ENCODE measurements at regions not wholly inside any gene's neighbourhood (a gene's known extent, or its start where the extent isn't known, plus 50 kb on each side); places are given as distances from the start of the nearest gene placed in this dataset.
"Not testable (repeated sequence)": the region's sequence is repeated elsewhere in the genome, so short reads cannot be mapped to it uniquely, and the experiment has no call there.

DNA sequence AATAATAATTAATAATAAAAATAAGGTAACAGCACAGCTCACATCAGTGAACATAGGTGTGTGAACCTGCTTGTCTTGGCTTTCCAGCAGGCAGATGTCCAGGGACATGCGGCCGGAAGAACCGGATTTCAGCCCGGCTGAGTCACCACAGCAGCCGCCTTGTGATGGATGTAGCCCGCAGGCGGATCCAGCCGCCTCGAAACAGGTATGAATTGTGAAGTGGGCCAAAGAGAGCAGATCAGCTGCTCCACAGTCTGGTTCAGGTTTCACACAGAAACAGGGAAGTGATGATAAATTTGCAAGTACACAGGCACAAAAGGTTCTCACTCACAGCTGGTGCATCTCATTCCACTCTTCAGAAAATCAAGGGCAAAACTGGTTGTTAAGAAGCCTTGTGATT lies 55.1 kb downstream of the ID4 start:
- DNase-seq (ENCODE audit: low read depth in 2 of 2), result no peak

- no peak for DNase-seq (ENCODE audit: low read depth in 2 of 2)
These were observed 58.9 kb downstream of the ID4 start for GRCh38 chr6:19895866-19896692.

- no peak for DNase-seq (ENCODE audit: low read depth in 2 of 2)
These were observed 59.5 kb downstream of the ID4 start for GRCh38 chr6:19896693-19897010.

DNA sequence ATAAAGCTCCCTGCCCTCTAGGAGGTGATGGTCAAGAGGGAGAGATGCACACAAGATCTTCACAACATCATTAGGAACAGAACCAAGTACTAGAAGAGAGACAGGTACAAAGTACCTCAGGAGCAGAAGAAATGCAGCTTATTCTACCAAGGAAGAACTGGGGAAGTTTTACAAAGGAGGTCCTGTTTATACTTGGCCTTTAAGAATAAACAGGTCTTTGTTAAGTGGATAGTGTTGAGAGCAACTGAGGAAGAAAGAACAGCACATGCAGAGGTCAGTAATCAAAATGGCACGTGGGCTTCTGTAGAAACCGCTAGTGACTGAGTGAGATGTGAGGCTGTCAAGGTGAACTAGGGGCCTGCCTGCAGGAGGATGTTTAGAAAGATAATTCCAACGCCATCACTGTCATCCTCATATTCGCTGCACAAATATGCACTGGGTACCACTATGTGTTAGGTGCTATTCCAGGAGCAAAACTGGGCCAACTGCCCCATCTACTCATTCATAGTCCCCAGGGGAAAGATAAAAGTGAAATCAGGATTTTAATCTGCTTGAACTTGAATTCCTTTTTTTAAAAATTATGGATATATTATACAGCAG lies 61.1 kb downstream of the ID4 start:
- no peak for DNase-seq (ENCODE audit: low read depth in 2 of 2)

DNA sequence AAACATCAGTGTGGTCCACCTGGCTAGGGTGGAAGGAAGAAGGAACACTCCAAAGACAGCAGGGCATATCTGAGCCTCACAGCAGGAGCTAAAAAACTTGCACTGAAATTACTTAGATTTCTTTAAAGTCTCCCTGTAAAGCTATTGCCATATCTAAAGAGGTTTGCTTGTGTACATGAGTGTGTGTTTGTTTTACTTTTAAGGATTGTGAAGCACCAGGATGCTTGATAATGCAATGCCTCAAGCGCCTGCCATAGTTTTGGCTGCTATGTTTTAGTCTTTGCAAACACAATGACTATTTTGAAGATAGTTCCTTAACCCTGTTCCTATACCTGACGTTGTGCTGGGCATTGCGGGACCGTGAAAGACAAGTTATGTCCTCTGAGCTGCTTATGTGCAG lies 65.0 kb downstream of the ID4 start:
- DNase-seq (ENCODE audit: low read depth in 2 of 2), result no peak

- DNase-seq (ENCODE audit: low read depth in 2 of 2), result not testable (repeated sequence)
These were observed 67.2 kb downstream of the ID4 start for GRCh38 chr6:19904408-19904807.

DNA sequence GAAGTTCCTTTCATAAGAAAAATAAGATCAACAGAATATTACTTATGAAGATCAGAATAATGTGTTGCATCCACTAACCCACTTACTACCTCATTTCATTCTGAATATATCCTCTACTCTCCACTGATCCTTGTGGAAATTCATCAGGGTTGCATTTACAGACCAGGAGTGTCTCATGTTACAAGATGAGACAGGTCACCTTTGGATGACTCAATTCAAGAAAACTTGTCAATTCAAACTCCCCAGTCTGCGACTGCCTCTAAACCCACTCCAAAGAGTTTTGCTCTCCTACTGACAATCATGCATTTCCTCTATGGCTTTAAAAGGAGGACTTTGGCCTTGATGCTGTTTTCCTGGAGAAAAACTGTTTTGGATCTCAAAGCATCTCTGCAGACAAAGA lies 68.4 kb downstream of the ID4 start:
- DNase-seq (ENCODE audit: low read depth in 2 of 2), result no peak

GRCh38 chr6:19906171-19906570 lies 69.0 kb downstream of the ID4 start:
- DNase-seq (ENCODE audit: low read depth in 2 of 2), result no peak

DNA sequence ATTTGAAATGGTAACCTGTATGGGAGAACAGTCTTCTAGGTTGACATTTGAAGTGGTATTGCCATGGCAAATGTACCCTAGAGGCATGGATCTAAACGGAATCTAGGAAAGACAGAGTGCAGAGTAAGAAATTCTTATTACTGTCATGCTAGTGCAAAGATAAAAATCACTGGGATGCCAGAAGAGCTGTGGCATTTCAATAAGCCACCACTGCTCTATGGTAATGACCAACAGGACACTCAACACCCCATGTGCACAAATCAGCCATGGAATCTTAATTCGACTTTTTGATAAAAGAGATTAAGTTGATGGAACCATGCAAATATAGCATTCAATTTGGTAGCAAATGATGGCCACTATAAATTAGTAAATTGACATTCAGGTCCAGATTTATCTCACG lies 74.1 kb downstream of the ID4 start:
- no peak for DNase-seq (ENCODE audit: low read depth in 2 of 2)

DNA sequence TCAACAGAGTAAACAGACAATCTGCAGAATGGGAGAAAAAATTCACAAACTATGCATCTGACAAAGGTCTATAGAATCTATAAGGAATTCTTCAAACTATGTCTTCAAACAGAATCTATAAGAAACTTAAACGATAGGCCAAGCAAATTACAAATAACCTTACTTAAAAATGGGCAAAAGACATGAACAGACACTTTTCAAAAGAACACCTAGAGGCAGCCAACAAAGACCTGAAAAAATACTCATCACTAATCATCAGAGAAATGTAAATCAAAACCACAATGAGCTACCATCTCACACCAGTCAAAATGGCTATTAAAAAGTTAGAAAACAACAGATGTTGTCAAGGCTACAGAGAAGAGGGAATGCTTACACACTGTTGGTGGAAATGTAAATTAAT lies 81.3 kb downstream of the ID4 start:
- DNase-seq (ENCODE audit: low read depth in 2 of 2), result no peak

DNA sequence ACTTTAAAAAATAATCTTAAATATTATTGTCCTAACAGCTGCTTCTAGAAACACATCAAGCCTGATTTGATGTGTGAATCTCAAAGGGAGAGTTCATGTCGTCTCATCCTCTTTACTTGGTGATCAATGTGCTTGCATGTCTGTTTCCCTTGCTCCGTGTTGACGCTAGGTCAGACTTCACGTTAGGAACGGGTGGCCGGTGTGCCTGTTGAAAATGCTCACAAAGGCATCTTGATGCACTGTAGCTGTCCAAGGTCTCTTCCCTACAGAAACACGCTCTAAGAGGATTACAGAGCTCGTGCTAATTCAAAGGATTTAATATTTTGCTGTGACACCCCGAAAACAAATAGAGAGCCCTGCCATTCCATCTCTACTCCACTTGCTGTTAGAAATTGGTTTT lies 84.6 kb downstream of the ID4 start:
- DNase-seq (ENCODE audit: low read depth in 2 of 2), result no peak

GRCh38 chr6:19925533-19925932 lies 88.4 kb downstream of the ID4 start:
- DNase-seq (ENCODE audit: low read depth in 2 of 2), result no peak

DNA sequence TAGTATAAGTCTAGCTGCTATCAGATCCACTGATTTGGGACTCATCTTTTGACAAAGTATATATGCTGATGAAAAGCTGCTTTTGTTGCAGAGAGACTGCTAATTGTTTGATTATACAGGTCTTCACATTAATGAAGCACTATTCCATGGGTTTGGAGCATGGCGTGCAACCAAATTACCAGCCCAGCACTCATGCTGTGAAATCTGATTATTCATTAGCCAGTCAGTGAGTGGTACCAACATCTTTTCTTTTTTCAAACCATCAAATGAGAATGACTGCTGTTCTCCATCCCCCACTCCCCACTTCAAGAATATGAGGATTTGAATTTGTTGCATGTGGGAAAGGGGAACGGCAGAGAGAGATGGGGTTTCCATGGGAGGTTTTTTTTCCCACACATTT lies 91.3 kb downstream of the ID4 start:
- no peak for DNase-seq (ENCODE audit: low read depth in 2 of 2)

GRCh38 chr6:19929312-19929711 lies 92.1 kb downstream of the ID4 start:
- DNase-seq (ENCODE audit: low read depth in 2 of 2), result no peak

GRCh38 chr6:19934996-19935591 lies 97.9 kb downstream of the ID4 start:
- no peak for DNase-seq (ENCODE audit: low read depth in 2 of 2)

DNA sequence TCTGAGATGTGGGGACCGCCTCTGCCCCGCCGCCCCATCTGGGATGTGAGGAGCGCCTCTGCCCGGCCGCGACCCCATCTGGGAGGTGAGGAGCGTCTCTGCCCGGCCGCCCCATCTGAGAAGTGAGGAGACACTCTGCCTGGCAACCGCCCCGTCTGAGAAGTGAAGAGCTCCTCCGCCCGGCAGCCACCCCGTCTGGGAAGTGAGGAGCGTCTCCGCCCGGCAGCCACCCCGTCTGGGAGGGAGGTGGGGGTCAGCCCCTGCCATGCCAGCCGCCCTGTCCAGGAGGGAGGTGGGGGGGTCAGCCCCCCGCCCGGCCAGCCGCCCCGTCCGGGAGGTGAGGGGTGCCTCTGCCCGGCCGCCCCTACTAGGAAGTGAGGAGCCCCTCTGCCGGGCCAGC lies 102.2 kb downstream of the ID4 start:
- DNase-seq (ENCODE audit: low read depth in 2 of 2), result not testable (repeated sequence)

GRCh38 chr6:19939926-19940325 lies 102.8 kb downstream of the ID4 start:
- DNase-seq (ENCODE audit: low read depth in 2 of 2), result not testable (repeated sequence)

DNA sequence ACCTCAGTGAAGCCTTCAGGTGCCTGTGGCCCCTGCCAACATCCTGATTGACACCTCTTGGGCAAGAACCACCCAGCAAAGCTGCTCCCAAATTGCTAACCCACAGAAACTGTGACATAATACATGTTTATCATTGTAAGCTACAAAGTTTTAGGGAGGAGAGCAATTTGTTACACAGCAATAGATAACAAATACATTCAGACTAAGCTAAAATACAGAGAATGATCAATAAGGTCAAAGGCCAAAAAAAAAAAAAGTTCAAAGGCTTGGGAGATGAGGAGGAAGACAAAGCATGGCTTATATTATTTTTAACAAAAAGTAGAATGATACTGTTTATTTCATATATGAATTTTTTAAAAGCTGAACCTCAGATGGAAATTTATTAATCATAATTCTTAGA lies 105.9 kb downstream of the ID4 start:
- no peak for DNase-seq (ENCODE audit: low read depth in 2 of 2)

GRCh38 chr6:19945843-19946358 lies 108.7 kb downstream of the ID4 start:
- no peak for DNase-seq (ENCODE audit: low read depth in 2 of 2)

GRCh38 chr6:19949155-19949554 lies 112.0 kb downstream of the ID4 start:
- no peak for DNase-seq (ENCODE audit: low read depth in 2 of 2)

DNA sequence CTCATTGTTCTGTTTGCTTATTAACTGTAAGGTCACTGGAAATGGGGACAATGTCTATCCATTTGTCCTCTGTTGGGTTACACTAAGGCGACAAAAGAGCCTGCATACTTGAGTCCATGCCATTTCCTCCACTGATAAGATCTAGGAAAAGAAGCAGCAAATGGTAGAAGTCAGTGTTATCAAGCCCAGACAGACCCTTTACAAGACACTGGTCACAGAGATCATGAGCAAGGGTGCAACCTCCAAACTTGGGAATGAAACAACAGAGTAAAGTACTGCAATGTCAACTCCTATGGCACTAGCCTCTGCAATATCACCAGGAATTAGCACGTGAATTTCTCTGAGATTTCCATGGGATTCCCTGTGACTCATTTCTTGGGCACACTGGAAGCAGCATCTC lies 126.9 kb downstream of the ID4 start:
- no peak for DNase-seq (ENCODE audit: low read depth in 2 of 2)

GRCh38 chr6:19968201-19968600 lies 131.0 kb downstream of the ID4 start:
- DNase-seq (ENCODE audit: low read depth in 2 of 2), result no peak

DNA sequence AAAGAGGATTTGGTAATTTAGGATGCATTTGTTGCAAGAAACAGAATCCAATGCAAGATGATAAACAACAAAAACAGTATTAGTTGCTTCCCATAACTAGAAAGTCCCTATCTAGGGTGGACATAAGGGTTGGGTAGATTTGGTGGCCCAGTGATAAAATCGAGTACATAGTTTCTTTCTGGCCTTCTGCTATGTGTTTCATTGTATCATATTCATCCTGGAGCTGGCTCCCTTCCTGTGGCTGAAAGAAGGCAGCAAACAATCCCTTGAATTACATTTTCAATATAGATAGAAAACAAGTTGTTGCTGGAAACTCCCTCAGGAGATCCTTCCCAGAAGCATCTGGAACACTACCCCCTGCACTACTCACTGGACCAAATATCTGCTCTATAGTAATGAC lies 135.1 kb downstream of the ID4 start:
- DNase-seq (ENCODE audit: low read depth in 2 of 2), result no peak
